ENCODE measurements at regions not wholly inside any gene's neighbourhood (a gene's known extent, or its start where the extent isn't known, plus 50 kb on each side); places are given as distances from the start of the nearest gene placed in this dataset.
A peak's percentile ranks its signal among the peaks of the same experiment; 100 is the strongest.

GRCh38 chr1:95699149-95699953 lies 465.3 kb downstream of the RWDD3 start:
- FAIRE-seq (peak; percentile 83), DNase-seq (ENCODE audit: insufficient read length, low spot score) (no peak)
- no peak for TF ChIP-seq CTCF (IDR thresholded peaks at IDR 0.05; ENCODE audit: insufficient read depth, missing control alignments)

GRCh38 chr1:95701450-95702173 lies 467.6 kb downstream of the RWDD3 start:
- FAIRE-seq: no peak
- no peak for TF ChIP-seq CTCF (IDR thresholded peaks at IDR 0.05; ENCODE audit: insufficient read depth, missing control alignments)

GRCh38 chr1:95703046-95703445 lies 469.0 kb downstream of the RWDD3 start:
- no peak for TF ChIP-seq CTCF (IDR thresholded peaks at IDR 0.05; ENCODE audit: insufficient read depth, missing control alignments)
- FAIRE-seq (no peak), DNase-seq (ENCODE audit: insufficient read length, low spot score) (no peak)

More at GRCh38 chr1:95701450-95702173, 467.6 kb downstream of the RWDD3 start:
- DNase-seq (ENCODE audit: insufficient read length, low spot score): no peak

- FAIRE-seq (no peak), DNase-seq (ENCODE audit: insufficient read length, low spot score) (no peak)
- TF ChIP-seq CTCF (IDR thresholded peaks at IDR 0.05; ENCODE audit: insufficient read depth, missing control alignments): no peak
Observed at GRCh38 chr1:95716097-95716496, 482.1 kb downstream of the RWDD3 start.

GRCh38 chr1:95716550-95716949 lies 482.5 kb downstream of the RWDD3 start:
- FAIRE-seq (no peak), DNase-seq (ENCODE audit: insufficient read length, low spot score) (no peak)
- no peak for TF ChIP-seq CTCF (IDR thresholded peaks at IDR 0.05; ENCODE audit: insufficient read depth, missing control alignments)

- no peak for FAIRE-seq
- DNase-seq (ENCODE audit: insufficient read length, low spot score): no peak
- TF ChIP-seq CTCF (IDR thresholded peaks at IDR 0.05; ENCODE audit: insufficient read depth, missing control alignments): no peak
Observed at GRCh38 chr1:95723346-95723745, 489.3 kb downstream of the RWDD3 start.

GRCh38 chr1:95728841-95729240 lies 494.8 kb downstream of the RWDD3 start:
- TF ChIP-seq CTCF (IDR thresholded peaks at IDR 0.05; ENCODE audit: insufficient read depth, missing control alignments): no peak
- FAIRE-seq (no peak), DNase-seq (ENCODE audit: insufficient read length, low spot score) (no peak)

All from D721Med (cell line).